Kidney (tissue), 13 donors: ENCODE measurements at regions not wholly inside any gene's neighbourhood (a gene's known extent, or its start where the extent isn't known, plus 50 kb on each side); places are given as distances from the start of the nearest gene placed in this dataset.

Experiments
- DNase-seq, 5 donors: peaks; one replicate each; pipeline ENCODE4 v3.0.0-alpha.2; 2013 to 2020
- FAIRE-seq: peaks from 2 replicates; lab custom pipeline; 2012; peaks lifted over from hg19 to GRCh38; lab: Jason Lieb, UNC
- H3K27ac ChIP-seq, 2 donors: one replicate each; pipeline ENCODE4 v1.7.0; 2013; ENCODE audit warnings: low read depth in 2 of 2, low read length in 2 of 2, inconsistent platforms in 1 of 2
- H3K27me3 ChIP-seq: one replicate; pipeline ENCODE4 v1.7.1; 2013; ENCODE audit warnings: low read length, inconsistent platforms; ENCODE audit not compliant: control insufficient read depth, insufficient read depth
- H3K36me3 ChIP-seq, 3 donors: one replicate each; pipeline versions ENCODE4 v1.7.0 to v1.7.1; 2013; ENCODE audit warnings: low read length in 3 of 3, control low read depth in 1 of 3, inconsistent platforms in 1 of 3; ENCODE audit not compliant: insufficient read depth in 3 of 3, control insufficient read depth in 2 of 3
- H3K4me1 ChIP-seq, 3 donors: one replicate each; pipeline versions ENCODE4 v1.7.0 to v1.7.1; 2013; ENCODE audit warnings: low read length in 3 of 3, inconsistent platforms in 1 of 3, low read depth in 1 of 3; ENCODE audit not compliant: control insufficient read depth in 2 of 3, insufficient read depth in 2 of 3
- H3K4me3 ChIP-seq, 3 donors: one replicate each; pipeline versions ENCODE4 v1.7.0 to v1.8.1; 2013; ENCODE audit warnings: low read length in 3 of 3, control low read depth in 1 of 3, inconsistent platforms in 1 of 3
- H3K9ac ChIP-seq, 3 donors: one replicate each; pipeline versions ENCODE4 v1.7.0 to v1.7.1; 2013; ENCODE audit warnings: low read length in 3 of 3, control low read depth in 1 of 3, inconsistent platforms in 1 of 3
- H3K9me3 ChIP-seq, 3 donors: one replicate each; pipeline versions ENCODE4 v1.7.0 to v1.7.1; 2013; ENCODE audit warnings: low read length in 3 of 3, control low read depth in 1 of 3, inconsistent platforms in 1 of 3; ENCODE audit not compliant: control insufficient read depth in 2 of 3, insufficient read depth in 1 of 3
- CTCF ChIP-seq: IDR thresholded peaks from 3 replicates; pipeline ENCODE4 v1.5.1; 2012; ENCODE audit warnings: mild to moderate bottlenecking, moderate library complexity, borderline replicate concordance; ENCODE audit not compliant: insufficient read depth; ENCODE audit errors: extremely low read depth
- intact Hi-C: fragments of 100-400 bp; cut with DNase I; formaldehyde crosslinking; loops from one replicate; pipeline ENCODE4 v1.11.1; 2022
- donor health status: control.
- donor health status: control.
- donor health status: control.
- donor health status: control.
- donor health status: control.
- donor health status: DM: yes; HTN: yes; CAD: no.
- donor health status: Normal renal cell carcinoma (clear cell type).

DNA sequence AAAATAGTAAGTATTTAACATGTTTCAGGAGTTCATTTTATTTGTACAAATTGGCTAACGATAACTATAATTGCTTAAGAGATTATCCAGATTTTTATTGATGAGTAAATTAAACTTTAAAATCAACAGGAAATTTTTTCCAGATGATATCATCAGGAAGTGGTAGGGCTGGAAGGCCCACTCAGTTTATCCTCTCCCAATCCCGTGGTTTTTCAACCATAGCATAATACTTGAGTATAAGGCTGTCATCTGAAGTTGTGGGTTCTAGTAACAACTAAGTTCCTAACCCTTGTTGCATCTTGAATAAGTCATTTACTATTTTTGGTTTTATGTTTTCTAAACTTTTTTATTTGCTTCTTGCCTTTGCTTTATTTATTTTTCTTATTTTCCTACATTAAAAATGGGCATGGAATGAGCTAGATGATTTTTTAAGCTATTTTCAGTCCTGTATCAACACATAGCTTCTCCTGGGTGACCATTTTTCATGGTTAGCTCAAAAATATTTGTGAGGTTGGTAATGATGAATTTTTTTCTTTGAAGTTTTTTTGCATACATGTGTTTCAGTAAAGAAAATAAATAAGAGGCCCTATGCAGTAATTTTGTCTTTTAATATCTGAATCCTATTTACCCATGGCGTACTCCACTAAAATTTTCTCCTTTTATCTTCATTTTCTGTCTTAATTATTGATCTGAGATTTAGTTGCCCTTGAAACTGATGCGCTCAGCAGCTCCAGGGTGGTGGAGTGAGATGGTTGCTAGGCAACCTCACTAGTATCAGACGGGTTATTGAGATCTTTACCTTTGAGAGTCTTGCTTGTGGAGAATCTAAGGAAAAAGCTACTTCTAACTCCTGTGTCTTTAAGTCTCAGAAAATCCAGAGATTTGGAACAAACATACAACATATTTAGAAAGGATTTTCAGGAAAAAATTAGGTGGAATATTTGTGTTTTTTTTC is 452.0 kb upstream of the CCDC179 start:
- intact Hi-C loops = no loop called here
- H3K27ac ChIP-seq = no peak overlapping the region
- DNase-seq (no peak), FAIRE-seq (no peak)
- no peak for TF ChIP-seq CTCF
- H3K27me3 ChIP-seq = no peaks in the 10 kb centered on the region
- no peaks in the 10 kb centered on the region for H3K36me3 ChIP-seq
- peaks cover 0 to 4% (median 0%) of the 10 kb centered on the region in 3 donors for H3K9me3 ChIP-seq
- no peak overlapping the region for H3K4me3 ChIP-seq
- H3K9ac ChIP-seq = no peak overlapping the region
- no peaks in the 10 kb centered on the region for H3K4me1 ChIP-seq

GRCh38 chr11:23313001-23313400 is 452.7 kb upstream of the CCDC179 start:
- FAIRE-seq = no peak
- intact Hi-C loops = no loop called here
- no peak overlapping the region for H3K4me3 ChIP-seq
- H3K27me3 ChIP-seq = no peaks in the 10 kb centered on the region
- H3K4me1 ChIP-seq = no peaks in the 10 kb centered on the region
- H3K9me3 ChIP-seq = peaks cover 0 to 4% (median 0%) of the 10 kb centered on the region in 3 donors
- no peak overlapping the region for H3K27ac ChIP-seq
- no peak for TF ChIP-seq CTCF
- no peaks in the 10 kb centered on the region for H3K36me3 ChIP-seq
- no peak overlapping the region for H3K9ac ChIP-seq
- no peak for DNase-seq

- DNase-seq (no peak), FAIRE-seq (no peak)
- H3K9ac ChIP-seq = no peak overlapping the region
- H3K4me1 ChIP-seq = no peaks in the 10 kb centered on the region
- H3K4me3 ChIP-seq = no peak overlapping the region
- no peak for TF ChIP-seq CTCF
- no peak overlapping the region for H3K27ac ChIP-seq
- H3K9me3 ChIP-seq = peaks cover 0 to 4% (median 0%) of the 10 kb centered on the region in 3 donors
- H3K27me3 ChIP-seq = no peaks in the 10 kb centered on the region
- H3K36me3 ChIP-seq = no peaks in the 10 kb centered on the region
- intact Hi-C loops = no loop called here
Measured at GRCh38 chr11:23314162-23314561, 453.9 kb upstream of the CCDC179 start.
